Activated CD8-positive, alpha-beta T cell treated with anti-CD3 and anti-CD28 coated beads for 36 hours (primary cell): ENCODE measurements at regions not wholly inside any gene's neighbourhood (a gene's known extent, or its start where the extent isn't known, plus 50 kb on each side); places are given as distances from the start of the nearest gene placed in this dataset.
"Not testable (repeated sequence)": the region's sequence is repeated elsewhere in the genome, so short reads cannot be mapped to it uniquely, and the experiment has no call there.

Experiments
- ATAC-seq: fragments of 200-7000 bp; cut with Tn5 transposase; one replicate; pipeline ENCODE4 v1.10.0; 2021; ENCODE audit warnings: mild to moderate bottlenecking, moderate library complexity
- CTCF ChIA-PET: fragments of 350-600 bp; sonication (Branson Sonifier 250); formaldehyde crosslinking; loops from one replicate; lab custom pipeline; 2021; ENCODE audit warnings: antibody characterized with exemption; lab: Charles Lee
- POLR2A ChIA-PET: fragments of 350-600 bp; sonication (Branson Sonifier 250); formaldehyde crosslinking; loops from one replicate; lab custom pipeline; 2021; ENCODE audit warnings: antibody characterized with exemption; lab: Charles Lee
- DNase-seq: peaks from one replicate; pipeline ENCODE4 v3.0.0-alpha.2; 2020
- H3K27ac Mint-ChIP-seq: one replicate; pipeline ENCODE4 v1.8.0; 2021; ENCODE audit warnings: mild to moderate bottlenecking, mixed read lengths
- H3K27me3 Mint-ChIP-seq: one replicate; pipeline ENCODE4 v1.8.0; 2021; ENCODE audit warnings: mixed read lengths
- H3K36me3 Mint-ChIP-seq: one replicate; pipeline ENCODE4 v1.8.0; 2021; ENCODE audit warnings: low read depth, mixed read lengths
- H3K4me1 Mint-ChIP-seq: one replicate; pipeline ENCODE4 v1.8.0; 2021; ENCODE audit warnings: low read depth, mixed read lengths
- H3K4me3 Mint-ChIP-seq: one replicate; pipeline ENCODE4 v1.8.0; 2021; ENCODE audit warnings: mild to moderate bottlenecking, moderate library complexity, mixed read lengths
- H3K9me3 Mint-ChIP-seq: one replicate; pipeline ENCODE4 v1.8.0; 2021; ENCODE audit warnings: mixed read lengths
- CTCF ChIP-seq: fragments of 200-600 bp; IDR thresholded peaks from one replicate; pipeline ENCODE4 v1.8.0; 2022; ENCODE audit warnings: antibody characterized with exemption, mild to moderate bottlenecking
- intact Hi-C: fragments of 100-400 bp; cut with micrococcal nuclease; formaldehyde crosslinking; loops from one replicate; pipeline ENCODE4 v1.10.0; 2022

GRCh38 chrX:27307546-27307945, 155.6 kb downstream of the PPP4R3C start:
- H3K36me3 Mint-ChIP-seq: no peaks in the 10 kb centered on the region
- ChIA-PET POLR2A (no interaction called here), CTCF (no interaction called here)
- no peaks in the 10 kb centered on the region for H3K9me3 Mint-ChIP-seq
- ATAC-seq (no peak), DNase-seq (no peak)
- H3K4me1 Mint-ChIP-seq: no peaks in the 10 kb centered on the region
- intact Hi-C loops: no loop called here
- H3K4me3 Mint-ChIP-seq: no peak overlapping the region
- H3K27me3 Mint-ChIP-seq: no peaks in the 10 kb centered on the region
- H3K27ac Mint-ChIP-seq: no peak overlapping the region
- no peak for TF ChIP-seq CTCF

GRCh38 chrX:27292552-27292951, 170.6 kb downstream of the PPP4R3C start:
- POLR2A ChIA-PET, H3K9me3 Mint-ChIP-seq: not testable (repeated sequence)

GRCh38 chrX:27276751-27277150, 186.4 kb downstream of the PPP4R3C start:
- DNase-seq (no peak), ATAC-seq (no peak)
- Mint-ChIP-seq H3K36me3 (no peaks in the 10 kb centered on the region), H3K9me3 (peaks cover 2% of the 10 kb centered on the region), H3K4me3 (no peak overlapping the region), H3K27me3 (no peaks in the 10 kb centered on the region), H3K27ac (no peak overlapping the region), H3K4me1 (no peaks in the 10 kb centered on the region)
- no peak for TF ChIP-seq CTCF
- ChIA-PET CTCF (no interaction called here), POLR2A (no interaction called here)
- intact Hi-C loops: no loop called here

More at GRCh38 chrX:27292552-27292951, 170.6 kb downstream of the PPP4R3C start:
- ATAC-seq, H3K36me3 Mint-ChIP-seq, DNase-seq, H3K4me3 Mint-ChIP-seq, CTCF ChIA-PET, H3K4me1 Mint-ChIP-seq, H3K27ac Mint-ChIP-seq, H3K27me3 Mint-ChIP-seq, intact Hi-C loops: not testable (repeated sequence)

- H3K27ac Mint-ChIP-seq: no peak overlapping the region
- no peaks in the 10 kb centered on the region for H3K9me3 Mint-ChIP-seq
Measured at GRCh38 chrX:27254656-27255055, 208.5 kb downstream of the PPP4R3C start.

GRCh38 chrX:27251369-27251768, 211.8 kb downstream of the PPP4R3C start:
- Mint-ChIP-seq H3K36me3 (no peaks in the 10 kb centered on the region), H3K27me3 (no peaks in the 10 kb centered on the region), H3K27ac (no peak overlapping the region), H3K4me3 (no peak overlapping the region), H3K4me1 (no peaks in the 10 kb centered on the region), H3K9me3 (no peaks in the 10 kb centered on the region)
- CTCF ChIA-PET: no interaction called here
- intact Hi-C loops: no loop called here
- no peak for DNase-seq
- no peak for ATAC-seq
- no peak for TF ChIP-seq CTCF
- POLR2A ChIA-PET: no interaction called here

More at GRCh38 chrX:27254656-27255055, 208.5 kb downstream of the PPP4R3C start:
- ATAC-seq (no peak), DNase-seq (no peak)
- intact Hi-C loops: no loop called here
- ChIA-PET CTCF (no interaction called here), POLR2A (no interaction called here)
- H3K27me3 Mint-ChIP-seq: no peaks in the 10 kb centered on the region
- no peak overlapping the region for H3K4me3 Mint-ChIP-seq
- no peaks in the 10 kb centered on the region for H3K4me1 Mint-ChIP-seq
- H3K36me3 Mint-ChIP-seq: no peaks in the 10 kb centered on the region
- no peak for TF ChIP-seq CTCF

GRCh38 chrX:27242581-27242980, 220.6 kb downstream of the PPP4R3C start:
- ChIA-PET CTCF (no interaction called here), POLR2A (no interaction called here)
- no peak for TF ChIP-seq CTCF
- Mint-ChIP-seq H3K4me3 (no peak overlapping the region), H3K27ac (no peak overlapping the region), H3K9me3 (no peaks in the 10 kb centered on the region), H3K4me1 (no peaks in the 10 kb centered on the region), H3K36me3 (no peaks in the 10 kb centered on the region), H3K27me3 (no peaks in the 10 kb centered on the region)
- ATAC-seq (no peak), DNase-seq (no peak)
- intact Hi-C loops: no loop called here
